GM12865 (cell line): ENCODE measurements at regions not wholly inside any gene's neighbourhood (a gene's known extent, or its start where the extent isn't known, plus 50 kb on each side); places are given as distances from the start of the nearest gene placed in this dataset.

Source experiments
- DNase-seq: peaks from one replicate; pipeline ENCODE4 v3.0.0; 2010; ENCODE audit warnings: low read depth
- H3K4me3 ChIP-seq: 2 replicates; pipeline ENCODE4 v1.5.1; 2011; ENCODE audit warnings: mild to moderate bottlenecking, low read depth, low read length, control low read depth
- TF ChIP-seq, protein P1 (sequence below): IDR thresholded peaks from 2 replicates; pipeline ENCODE4 v1.5.1; 2011; ENCODE audit warnings: low read length, control low read depth, low read depth, inconsistent platforms; ENCODE audit not compliant: insufficient read depth; ENCODE audit errors: missing control alignments

DNA sequence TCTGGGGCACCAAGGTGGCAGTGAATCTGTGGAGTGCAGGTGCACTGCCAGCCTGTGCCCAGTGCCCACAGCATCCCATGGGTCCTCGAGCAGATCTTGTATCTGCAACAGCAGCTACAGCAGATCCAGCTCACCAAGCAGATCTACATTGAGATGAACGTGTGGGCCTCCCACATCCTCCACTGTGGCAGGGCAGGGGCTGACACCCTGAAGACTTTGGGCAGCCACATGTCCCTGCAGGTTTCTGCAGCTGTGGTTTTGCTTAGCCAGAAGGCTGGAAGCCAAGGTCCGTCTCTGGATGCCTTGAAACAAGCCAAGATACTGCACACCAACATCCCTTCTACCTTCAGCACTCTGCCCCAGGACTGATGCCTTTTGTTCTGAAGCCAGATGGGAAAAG lies 338.8 kb upstream of the OR4E1 start:
- TF ChIP-seq, protein P1, sequence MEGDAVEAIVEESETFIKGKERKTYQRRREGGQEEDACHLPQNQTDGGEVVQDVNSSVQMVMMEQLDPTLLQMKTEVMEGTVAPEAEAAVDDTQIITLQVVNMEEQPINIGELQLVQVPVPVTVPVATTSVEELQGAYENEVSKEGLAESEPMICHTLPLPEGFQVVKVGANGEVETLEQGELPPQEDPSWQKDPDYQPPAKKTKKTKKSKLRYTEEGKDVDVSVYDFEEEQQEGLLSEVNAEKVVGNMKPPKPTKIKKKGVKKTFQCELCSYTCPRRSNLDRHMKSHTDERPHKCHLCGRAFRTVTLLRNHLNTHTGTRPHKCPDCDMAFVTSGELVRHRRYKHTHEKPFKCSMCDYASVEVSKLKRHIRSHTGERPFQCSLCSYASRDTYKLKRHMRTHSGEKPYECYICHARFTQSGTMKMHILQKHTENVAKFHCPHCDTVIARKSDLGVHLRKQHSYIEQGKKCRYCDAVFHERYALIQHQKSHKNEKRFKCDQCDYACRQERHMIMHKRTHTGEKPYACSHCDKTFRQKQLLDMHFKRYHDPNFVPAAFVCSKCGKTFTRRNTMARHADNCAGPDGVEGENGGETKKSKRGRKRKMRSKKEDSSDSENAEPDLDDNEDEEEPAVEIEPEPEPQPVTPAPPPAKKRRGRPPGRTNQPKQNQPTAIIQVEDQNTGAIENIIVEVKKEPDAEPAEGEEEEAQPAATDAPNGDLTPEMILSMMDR: no peak
- no peak for DNase-seq
- no peak overlapping the region for H3K4me3 ChIP-seq

DNA sequence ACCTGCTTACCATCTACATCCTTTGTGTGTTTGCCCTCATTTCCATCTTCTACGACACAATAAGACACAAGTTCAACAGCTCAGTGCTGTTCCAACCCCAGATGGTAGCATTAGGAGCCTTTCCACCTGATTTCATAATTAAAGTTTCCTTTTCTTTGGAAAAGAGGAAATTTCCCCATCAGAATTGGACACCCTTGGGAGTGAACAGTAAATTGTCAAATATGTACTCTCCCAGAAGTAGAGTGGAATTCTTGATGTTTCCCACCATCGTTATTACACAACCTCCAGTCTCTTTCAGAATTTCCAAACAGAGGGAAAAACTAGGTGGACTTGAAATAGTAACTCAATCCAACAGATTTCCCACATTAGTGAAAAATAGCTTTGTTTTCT lies 337.6 kb upstream of the OR4E1 start:
- TF ChIP-seq, protein P1: no peak
- no peak overlapping the region for H3K4me3 ChIP-seq
- no peak for DNase-seq

DNA sequence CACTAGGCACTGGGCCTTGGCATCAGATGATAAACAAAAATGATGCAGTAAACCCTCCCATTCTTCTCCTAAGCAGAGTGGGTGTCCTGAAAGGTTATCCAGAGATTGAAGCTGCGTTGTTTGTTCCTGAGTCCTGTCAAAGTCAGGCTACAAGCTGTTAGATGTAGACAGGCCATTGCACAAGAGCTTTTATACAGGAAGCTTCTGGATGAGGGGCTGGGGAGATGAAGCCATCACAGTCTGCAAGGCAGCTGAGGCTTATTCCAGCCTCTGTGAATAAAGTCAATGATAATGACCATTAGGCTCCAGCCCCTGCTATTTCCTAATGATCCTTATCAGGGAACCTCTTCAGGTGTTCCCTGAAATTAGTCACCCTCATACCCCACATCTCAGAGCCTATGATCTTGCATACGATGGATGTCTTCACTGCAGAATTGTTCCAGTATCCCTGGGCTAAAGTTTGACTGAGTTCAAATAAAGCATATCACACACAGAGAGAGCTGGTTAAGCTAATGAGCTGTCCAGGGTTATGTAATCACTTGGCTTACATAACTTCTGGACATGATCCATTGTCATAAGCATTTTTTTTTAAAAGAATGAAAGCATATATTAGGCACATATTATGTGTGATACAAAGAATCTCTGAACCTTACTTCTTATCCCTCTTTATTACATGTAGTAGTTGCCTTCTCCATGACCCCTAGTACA lies 337.1 kb upstream of the OR4E1 start:
- no peak for DNase-seq
- no peak overlapping the region for H3K4me3 ChIP-seq
- TF ChIP-seq, protein P1: no peak

DNA sequence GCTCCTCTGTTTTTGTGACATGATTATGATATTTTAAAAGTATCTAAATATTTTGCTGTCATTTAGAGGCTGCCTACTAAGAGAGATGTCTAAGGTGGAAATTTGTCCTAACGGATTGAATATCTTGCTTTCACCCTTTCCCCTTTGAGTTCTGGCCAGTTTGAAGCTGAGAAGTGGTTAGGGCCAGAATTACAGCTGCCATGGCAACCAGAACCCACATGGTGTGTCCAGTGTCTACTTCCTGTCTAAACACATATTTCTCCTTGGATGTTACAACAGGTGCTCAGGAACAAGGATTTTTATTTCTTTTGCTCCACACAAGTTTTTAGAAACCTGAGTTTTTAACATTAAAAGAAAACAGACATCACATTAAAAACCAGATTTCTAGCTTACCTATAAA lies 335.1 kb upstream of the OR4E1 start:
- TF ChIP-seq, protein P1: no peak
- no peak for DNase-seq
- H3K4me3 ChIP-seq: no peak overlapping the region

DNA sequence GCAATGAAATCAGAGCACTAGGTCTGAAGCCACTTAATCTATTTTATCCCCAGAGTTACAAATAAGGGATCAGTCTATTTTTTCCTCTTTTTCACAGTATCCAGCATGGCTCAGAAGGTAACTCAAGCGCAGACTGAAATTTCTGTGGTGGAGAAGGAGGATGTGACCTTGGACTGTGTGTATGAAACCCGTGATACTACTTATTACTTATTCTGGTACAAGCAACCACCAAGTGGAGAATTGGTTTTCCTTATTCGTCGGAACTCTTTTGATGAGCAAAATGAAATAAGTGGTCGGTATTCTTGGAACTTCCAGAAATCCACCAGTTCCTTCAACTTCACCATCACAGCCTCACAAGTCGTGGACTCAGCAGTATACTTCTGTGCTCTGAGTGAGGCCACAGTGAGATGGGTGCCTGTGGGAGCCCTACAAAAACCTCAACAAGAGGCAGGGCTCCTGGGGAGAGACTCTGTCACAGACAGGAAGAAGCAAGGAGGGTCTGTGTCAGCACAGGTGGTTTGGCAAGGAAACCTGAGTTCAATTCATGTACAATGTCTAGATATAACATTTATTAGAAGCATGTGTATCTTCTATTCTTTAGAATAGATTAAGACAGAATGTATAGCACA lies 334.3 kb upstream of the OR4E1 start:
- no peak overlapping the region for H3K4me3 ChIP-seq
- TF ChIP-seq, protein P1: no peak
- DNase-seq: no peak

DNA sequence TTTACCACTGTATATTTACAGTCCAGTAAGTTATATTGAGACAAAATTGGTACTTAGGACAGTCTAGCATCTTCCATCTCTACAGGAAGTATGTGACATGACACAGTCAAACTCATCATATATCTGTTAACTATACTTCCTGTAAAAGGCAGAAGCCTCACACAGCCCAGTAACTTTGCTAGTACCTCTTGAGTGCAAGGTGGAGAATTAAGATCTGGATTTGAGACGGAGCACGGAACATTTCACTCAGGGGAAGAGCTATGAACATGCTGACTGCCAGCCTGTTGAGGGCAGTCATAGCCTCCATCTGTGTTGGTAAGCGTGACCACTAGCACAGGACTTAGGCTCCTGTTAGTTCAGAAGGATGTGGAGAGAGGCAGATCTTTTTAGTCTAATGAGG lies 333.7 kb upstream of the OR4E1 start:
- no peak overlapping the region for H3K4me3 ChIP-seq
- no peak for DNase-seq
- TF ChIP-seq, protein P1: no peak

DNA sequence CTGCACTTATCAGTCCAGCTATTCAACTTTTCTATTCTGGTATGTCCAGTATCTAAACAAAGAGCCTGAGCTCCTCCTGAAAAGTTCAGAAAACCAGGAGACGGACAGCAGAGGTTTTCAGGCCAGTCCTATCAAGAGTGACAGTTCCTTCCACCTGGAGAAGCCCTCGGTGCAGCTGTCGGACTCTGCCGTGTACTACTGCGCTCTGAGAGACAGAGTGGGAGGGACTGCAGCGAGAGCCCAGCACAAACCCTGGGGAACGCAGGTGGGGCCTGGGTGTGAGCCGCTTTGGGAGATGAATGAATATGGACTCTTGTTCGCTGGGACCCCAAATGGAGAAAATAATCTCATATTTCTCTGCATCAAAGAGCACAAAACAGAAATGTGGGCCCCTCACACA lies 329.8 kb upstream of the OR4E1 start:
- no peak overlapping the region for H3K4me3 ChIP-seq
- DNase-seq: no peak
- TF ChIP-seq, protein P1: no peak
